ENCODE measurements at regions not wholly inside any gene's neighbourhood (a gene's known extent, or its start where the extent isn't known, plus 50 kb on each side); places are given as distances from the start of the nearest gene placed in this dataset.

DNA sequence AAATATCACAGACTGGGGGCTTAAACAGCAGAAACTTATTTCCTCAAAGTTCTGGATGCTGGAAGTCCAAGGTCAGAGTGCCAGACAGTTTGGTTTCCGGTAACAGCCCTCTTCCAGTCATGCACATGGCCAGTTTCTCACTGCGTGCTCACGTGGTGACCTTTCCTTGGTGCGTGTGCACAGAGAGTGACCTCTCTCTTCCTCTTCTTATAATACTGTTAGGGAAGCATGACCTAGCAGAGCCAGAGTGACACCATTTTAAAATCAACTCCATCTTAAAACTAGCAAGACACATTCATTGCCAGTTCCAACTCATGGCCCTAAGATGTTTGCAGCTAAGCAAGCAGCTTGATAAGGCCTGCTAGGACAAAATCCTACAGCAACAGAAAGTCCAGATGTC is 221.5 kb upstream of the DAAM1 start:
- no peak for TF ChIP-seq EZH2 (IDR thresholded peaks at IDR 0.05; ENCODE audit: borderline replicate concordance, low read depth, low read length, severe bottlenecking)
- TF ChIP-seq, protein P1, sequence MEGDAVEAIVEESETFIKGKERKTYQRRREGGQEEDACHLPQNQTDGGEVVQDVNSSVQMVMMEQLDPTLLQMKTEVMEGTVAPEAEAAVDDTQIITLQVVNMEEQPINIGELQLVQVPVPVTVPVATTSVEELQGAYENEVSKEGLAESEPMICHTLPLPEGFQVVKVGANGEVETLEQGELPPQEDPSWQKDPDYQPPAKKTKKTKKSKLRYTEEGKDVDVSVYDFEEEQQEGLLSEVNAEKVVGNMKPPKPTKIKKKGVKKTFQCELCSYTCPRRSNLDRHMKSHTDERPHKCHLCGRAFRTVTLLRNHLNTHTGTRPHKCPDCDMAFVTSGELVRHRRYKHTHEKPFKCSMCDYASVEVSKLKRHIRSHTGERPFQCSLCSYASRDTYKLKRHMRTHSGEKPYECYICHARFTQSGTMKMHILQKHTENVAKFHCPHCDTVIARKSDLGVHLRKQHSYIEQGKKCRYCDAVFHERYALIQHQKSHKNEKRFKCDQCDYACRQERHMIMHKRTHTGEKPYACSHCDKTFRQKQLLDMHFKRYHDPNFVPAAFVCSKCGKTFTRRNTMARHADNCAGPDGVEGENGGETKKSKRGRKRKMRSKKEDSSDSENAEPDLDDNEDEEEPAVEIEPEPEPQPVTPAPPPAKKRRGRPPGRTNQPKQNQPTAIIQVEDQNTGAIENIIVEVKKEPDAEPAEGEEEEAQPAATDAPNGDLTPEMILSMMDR (IDR thresholded peaks at IDR 0.05; ENCODE audit: borderline replicate concordance, extremely low read depth, low read length, poor library complexity, severe bottlenecking), result no peak
- no peak overlapping the region for H3K27ac ChIP-seq (ENCODE audit: low read length)
- ATAC-seq (ENCODE audit: insufficient read depth, low read depth) (no peak), DNase-seq (no peak)
- H2AFZ ChIP-seq (ENCODE audit: low read depth, low read length), result no peak overlapping the region
- H3K4me1 ChIP-seq (ENCODE audit: insufficient read depth, low read length), result no peaks in the 10 kb centered on the region
- no peak overlapping the region for H3K4me2 ChIP-seq (ENCODE audit: insufficient read depth, low read length)
- H3K4me3 ChIP-seq (ENCODE audit: low read depth in 1 of 2, low read length in 2 of 2), result no peak overlapping the region
- no peaks in the 10 kb centered on the region for H3K9me3 ChIP-seq (ENCODE audit: insufficient read depth, low read length, severe bottlenecking)
- H4K20me1 ChIP-seq (ENCODE audit: insufficient read depth, low read length), result no peaks in the 10 kb centered on the region
- H3K27me3 ChIP-seq (ENCODE audit: insufficient read depth, low read length, poor library complexity), result peaks cover 5% of the 10 kb centered on the region
- H3K79me2 ChIP-seq (ENCODE audit: insufficient read depth, low read length), result no peaks in the 10 kb centered on the region
- no peak overlapping the region for H3K9ac ChIP-seq (ENCODE audit: low read depth, low read length)
- no peaks in the 10 kb centered on the region for H3K36me3 ChIP-seq (ENCODE audit: insufficient read depth, low read length)

DNA sequence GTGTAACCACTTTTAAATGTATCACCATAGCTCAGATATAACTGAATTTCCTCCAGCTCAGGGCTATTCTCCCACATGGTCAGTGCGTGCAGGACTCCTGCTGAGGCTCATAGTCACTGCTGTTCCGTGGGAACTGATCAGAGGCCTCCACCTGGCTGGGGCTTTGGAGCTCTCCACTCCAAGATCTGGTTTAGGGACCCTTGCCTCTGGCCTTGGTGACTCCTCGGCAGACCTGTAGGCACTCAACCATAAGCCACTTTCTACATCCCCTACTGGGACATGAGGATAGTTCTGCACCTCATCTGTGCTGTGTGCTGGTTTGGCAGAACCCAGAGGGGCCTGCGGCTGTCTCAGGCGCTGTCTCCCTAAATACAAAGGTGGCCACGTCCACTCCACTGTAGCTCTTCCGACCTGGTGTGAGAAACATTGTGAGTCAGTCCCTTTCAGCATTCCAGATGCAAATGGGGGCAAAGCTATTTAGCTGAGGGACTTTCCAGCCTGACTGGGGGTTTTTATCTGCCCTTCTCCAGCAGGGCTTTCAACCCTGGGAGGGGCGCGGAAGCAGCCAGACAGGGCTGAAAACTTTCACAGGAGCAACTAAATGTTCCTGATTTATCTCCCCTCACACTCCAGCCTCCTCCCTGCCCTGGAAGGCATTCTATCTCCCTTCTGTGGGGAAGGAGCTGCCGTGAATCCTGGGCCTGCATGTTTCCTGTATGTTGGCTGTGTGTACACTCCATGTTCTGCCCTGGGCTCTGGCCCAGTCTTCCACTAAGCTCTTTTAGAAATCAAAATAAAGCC is 218.3 kb upstream of the DAAM1 start:
- ATAC-seq (ENCODE audit: insufficient read depth, low read depth) (no peak), DNase-seq (no peak)
- peaks cover 5% of the 10 kb centered on the region for H3K27me3 ChIP-seq (ENCODE audit: insufficient read depth, low read length, poor library complexity)
- no peak overlapping the region for H3K4me3 ChIP-seq (ENCODE audit: low read depth in 1 of 2, low read length in 2 of 2)
- no peaks in the 10 kb centered on the region for H3K9me3 ChIP-seq (ENCODE audit: insufficient read depth, low read length, severe bottlenecking)
- H3K4me2 ChIP-seq (ENCODE audit: insufficient read depth, low read length), result no peak overlapping the region
- no peak overlapping the region for H2AFZ ChIP-seq (ENCODE audit: low read depth, low read length)
- H3K36me3 ChIP-seq (ENCODE audit: insufficient read depth, low read length), result no peaks in the 10 kb centered on the region
- H4K20me1 ChIP-seq (ENCODE audit: insufficient read depth, low read length), result no peaks in the 10 kb centered on the region
- no peaks in the 10 kb centered on the region for H3K79me2 ChIP-seq (ENCODE audit: insufficient read depth, low read length)
- TF ChIP-seq EZH2 (IDR thresholded peaks at IDR 0.05; ENCODE audit: borderline replicate concordance, low read depth, low read length, severe bottlenecking), result no peak
- TF ChIP-seq, protein P1 (IDR thresholded peaks at IDR 0.05; ENCODE audit: borderline replicate concordance, extremely low read depth, low read length, poor library complexity, severe bottlenecking), result no peak
- H3K4me1 ChIP-seq (ENCODE audit: insufficient read depth, low read length), result no peaks in the 10 kb centered on the region
- no peak overlapping the region for H3K27ac ChIP-seq (ENCODE audit: low read length)
- H3K9ac ChIP-seq (ENCODE audit: low read depth, low read length), result no peak overlapping the region

DNA sequence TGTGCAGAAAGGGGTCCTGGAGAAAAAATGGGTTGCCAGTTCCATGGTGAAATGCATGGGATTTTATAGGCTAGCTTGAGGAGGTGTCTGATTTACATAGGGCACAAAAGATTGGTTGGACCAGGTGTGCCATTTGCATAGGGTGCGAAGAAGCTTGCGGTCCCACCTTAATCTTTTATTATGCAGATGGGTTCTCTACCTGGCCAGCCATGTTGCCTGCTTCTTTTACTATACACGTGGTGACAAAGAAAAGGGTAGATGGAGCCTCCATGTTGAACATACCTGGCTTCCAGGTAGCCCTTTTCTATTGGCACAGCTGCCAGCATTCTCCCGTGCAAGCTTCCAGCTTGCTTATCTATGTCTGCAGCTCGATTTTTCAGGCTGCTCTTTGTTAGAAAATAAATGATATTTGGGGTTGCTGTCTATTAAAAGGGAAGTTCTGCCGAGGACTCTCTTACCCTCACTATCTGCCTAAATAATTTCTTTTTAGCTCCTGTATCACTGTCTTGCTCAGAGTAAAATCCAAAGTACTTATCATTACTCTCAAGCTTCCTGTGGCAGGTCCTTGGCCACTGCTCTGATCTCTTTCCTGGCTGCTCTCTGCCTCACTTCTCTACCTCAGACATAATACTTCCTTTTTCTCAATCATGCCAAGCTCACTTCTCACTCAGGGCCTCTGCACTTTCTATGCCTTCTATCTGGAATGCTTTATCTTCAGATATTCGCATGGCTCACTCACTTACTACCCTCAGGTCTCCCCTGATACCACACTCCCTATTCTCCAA is 216.0 kb upstream of the DAAM1 start:
- DNase-seq, result no peak
- no peaks in the 10 kb centered on the region for H3K4me1 ChIP-seq (ENCODE audit: insufficient read depth, low read length)

More for the DNA sequence above, 216.0 kb upstream of the DAAM1 start:
- Histone ChIP-seq H3K9ac (ENCODE audit: low read depth, low read length) (no peak overlapping the region), H3K27me3 (ENCODE audit: insufficient read depth, low read length, poor library complexity) (no peaks in the 10 kb centered on the region), H3K36me3 (ENCODE audit: insufficient read depth, low read length) (no peaks in the 10 kb centered on the region), H2AFZ (ENCODE audit: low read depth, low read length) (no peak overlapping the region), H3K4me2 (ENCODE audit: insufficient read depth, low read length) (no peak overlapping the region), H3K79me2 (ENCODE audit: insufficient read depth, low read length) (no peaks in the 10 kb centered on the region), H3K4me3 (ENCODE audit: low read depth in 1 of 2, low read length in 2 of 2) (no peak overlapping the region), H3K9me3 (ENCODE audit: insufficient read depth, low read length, severe bottlenecking) (no peaks in the 10 kb centered on the region), H3K27ac (ENCODE audit: low read length) (no peak overlapping the region), H4K20me1 (ENCODE audit: insufficient read depth, low read length) (no peaks in the 10 kb centered on the region)
- no peak for ATAC-seq (ENCODE audit: insufficient read depth, low read depth)
- TF ChIP-seq, protein P1 (IDR thresholded peaks at IDR 0.05; ENCODE audit: borderline replicate concordance, extremely low read depth, low read length, poor library complexity, severe bottlenecking), result no peak
- no peak for TF ChIP-seq EZH2 (IDR thresholded peaks at IDR 0.05; ENCODE audit: borderline replicate concordance, low read depth, low read length, severe bottlenecking)

Data from DND-41 (cell line).